SK-N-SH (cell line): ENCODE measurements at regions not wholly inside any gene's neighbourhood (a gene's known extent, or its start where the extent isn't known, plus 50 kb on each side); places are given as distances from the start of the nearest gene placed in this dataset.

Experiments
- CTCF ChIA-PET: fragments of 300-600, 350-600 bp; formaldehyde crosslinking; extraction: SDS; loops from one replicate; lab custom pipeline; 2021; lab: Yijun Ruan, JAX
- POLR2A ChIA-PET: fragments of 350-600 bp; sonication (Branson Sonifier 250); formaldehyde crosslinking; extraction: SDS; loops from one replicate; lab custom pipeline; 2020; ENCODE audit warnings: antibody characterized with exemption, inconsistent platforms; lab: Yijun Ruan, JAX
- DNase-seq: peaks from one replicate; pipeline ENCODE4 v3.0.0; 2012
- H2AFZ ChIP-seq: fragments of 200-600 bp; sonication (generic); 2 replicates; pipeline ENCODE4 v1.8.1; 2016; ENCODE audit warnings: antibody characterized with exemption, mild to moderate bottlenecking, low read depth
- H3F3A ChIP-seq: fragments of 200-600 bp; sonication (generic); replicated peaks from 2 replicates; pipeline ENCODE3; 2016; ENCODE audit warnings: antibody characterized with exemption, mild to moderate bottlenecking; ENCODE audit not compliant: insufficient read depth
- H3K27ac ChIP-seq, 2 experiments: fragments of 200-500 bp in 1 of 2; fragments of 200-600 bp in 1 of 2; sonication (Bioruptor generic) in 1 of 2; sonication (generic), shearing (Covaris generic) in 1 of 2; 2 replicates each; pipeline versions ENCODE4 v1.5.1 to v1.6.1; 2014 to 2016; ENCODE audit warnings: low read depth in 2 of 2, inconsistent platforms in 1 of 2, low read length in 1 of 2, mild to moderate bottlenecking in 1 of 2, mixed read lengths in 1 of 2
- H3K27me3 ChIP-seq: fragments of 200-600 bp; sonication (generic), shearing (Covaris generic); 2 replicates; pipeline ENCODE4 v1.6.1; 2016; ENCODE audit warnings: mixed run types; ENCODE audit not compliant: insufficient read depth
- H3K36me3 ChIP-seq, 2 experiments: fragments of 200-500 bp in 1 of 2; fragments of 200-600 bp in 1 of 2; sonication (Bioruptor generic) in 1 of 2; sonication (generic) in 1 of 2; replicated peaks in 1 of 2; 2 replicates each; pipeline versions ENCODE3 to v1.5.1; 2014 to 2016; ENCODE audit warnings: low read length in 1 of 2, mild to moderate bottlenecking in 1 of 2; ENCODE audit not compliant: insufficient read depth in 2 of 2, control insufficient read depth in 1 of 2
- H3K4me1 ChIP-seq, 2 experiments: fragments of 200-500 bp in 1 of 2; fragments of 200-600 bp in 1 of 2; sonication (Bioruptor generic) in 1 of 2; sonication (generic), shearing (Covaris generic) in 1 of 2; 2 replicates each; pipeline versions ENCODE4 v1.5.1 to v1.6.1; 2014 to 2016; ENCODE audit warnings: low read depth in 1 of 2, low read length in 1 of 2, mixed run types in 1 of 2; ENCODE audit not compliant: insufficient read depth in 2 of 2, control insufficient read depth in 1 of 2
- H3K4me2 ChIP-seq: fragments of 200-600 bp; sonication (generic), shearing (Covaris generic); 2 replicates; pipeline ENCODE4 v1.6.1; 2017; ENCODE audit warnings: mixed run types
- H3K4me3 ChIP-seq, 2 experiments: fragments of 200-500 bp in 1 of 2; fragments of 200-600 bp in 1 of 2; sonication (Bioruptor generic) in 1 of 2; sonication (generic), shearing (Covaris generic) in 1 of 2; 2 replicates each; pipeline versions ENCODE4 v1.5.1 to v1.8.1; 2014 to 2016; ENCODE audit warnings: low read depth in 2 of 2, inconsistent platforms in 1 of 2, low read length in 1 of 2, mild to moderate bottlenecking in 1 of 2, mixed read lengths in 1 of 2, moderate library complexity in 1 of 2
- H3K79me2 ChIP-seq: fragments of 200-600 bp; sonication (generic); 2 replicates; pipeline ENCODE4 v1.8.1; 2017; ENCODE audit warnings: mild to moderate bottlenecking; ENCODE audit not compliant: insufficient read depth
- H3K9ac ChIP-seq: fragments of 200-600 bp; sonication (generic); 2 replicates; pipeline ENCODE4 v1.6.1; 2017; ENCODE audit warnings: mixed run types
- H3K9me2 ChIP-seq: fragments of 200-600 bp; sonication (generic); 2 replicates; pipeline ENCODE4 v1.6.1; 2017; ENCODE audit warnings: mixed run types
- H3K9me3 ChIP-seq: fragments of 200-600 bp; sonication (generic); 2 replicates; pipeline ENCODE4 v1.6.1; 2017; ENCODE audit warnings: mixed run types, mild to moderate bottlenecking, moderate library complexity
- H4K20me1 ChIP-seq: fragments of 200-600 bp; sonication (generic); 2 replicates; pipeline ENCODE4 v1.6.1; 2017; ENCODE audit warnings: mild to moderate bottlenecking, mixed run types; ENCODE audit not compliant: insufficient read depth
- ELF1 ChIP-seq: IDR thresholded peaks from 2 replicates; pipeline ENCODE4 v1.4.0; 2012
- EZH2phosphoT487 ChIP-seq: fragments of 200-600 bp; sonication (generic); IDR thresholded peaks from 2 replicates; pipeline ENCODE4 v1.6.1; 2017; ENCODE audit warnings: low read depth, mixed run types, mild to moderate bottlenecking, antibody characterized with exemption, moderate library complexity, borderline replicate concordance
- FOXJ3 ChIP-seq: sonication (generic); formaldehyde crosslinking; IDR thresholded peaks from 2 replicates; pipeline ENCODE4 v1.5.1; 2020; ENCODE audit warnings: mild to moderate bottlenecking, missing genetic modification reagents
- JUND ChIP-seq: IDR thresholded peaks from 2 replicates; pipeline ENCODE4 v1.4.0; 2012
- MXI1 ChIP-seq: IDR thresholded peaks from 2 replicates; pipeline ENCODE4 v1.6.1; 2012; ENCODE audit warnings: mild to moderate bottlenecking, low read depth, low read length, improper control_type of control experiment
- NFIC ChIP-seq: IDR thresholded peaks from 2 replicates; pipeline ENCODE4 v1.4.0; 2012; ENCODE audit warnings: borderline replicate concordance
- PBX3 ChIP-seq: IDR thresholded peaks from 2 replicates; pipeline ENCODE4; 2012
- POLR2AphosphoS5 ChIP-seq: IDR thresholded peaks from 2 replicates; pipeline ENCODE4 v1.6.1; 2012; ENCODE audit warnings: low read depth, low read length
- RAD21 ChIP-seq: IDR thresholded peaks from 2 replicates; pipeline ENCODE4 v1.6.1; 2012; ENCODE audit warnings: mild to moderate bottlenecking, low read length
- REST ChIP-seq: IDR thresholded peaks from 2 replicates; pipeline ENCODE4 v1.6.1; 2012; ENCODE audit warnings: mild to moderate bottlenecking, low read depth, low read length, moderate library complexity
- TCF12 ChIP-seq: IDR thresholded peaks from 2 replicates; pipeline ENCODE4 v1.4.0; 2012
- TEAD4 ChIP-seq: IDR thresholded peaks from 2 replicates; pipeline ENCODE4 v1.4.0; 2012; ENCODE audit warnings: mild to moderate bottlenecking, borderline replicate concordance; ENCODE audit not compliant: insufficient read depth
- YY1 ChIP-seq: IDR thresholded peaks from 2 replicates; pipeline ENCODE4 v1.4.0; 2012; ENCODE audit warnings: low read depth, mild to moderate bottlenecking
- ZBTB33 ChIP-seq: IDR thresholded peaks from 2 replicates; pipeline ENCODE4 v1.4.0; 2012; ENCODE audit warnings: low read depth, borderline replicate concordance
- WGBS: methylation state at CpG from one replicate; pipeline ENCODE4 v1.1.6; 2017; ENCODE audit warnings: low lambda C conversion rate; 5-methylcytosine and 5-hydroxymethylcytosine counted together
- TF ChIP-seq, protein P1 (sequence below): fragments of 200-600 bp; sonication (generic); IDR thresholded peaks from 2 replicates; pipeline ENCODE4 v1.6.1; 2017; ENCODE audit warnings: antibody characterized with exemption, mild to moderate bottlenecking, moderate library complexity
- TF ChIP-seq, protein P2 (sequence below): IDR thresholded peaks from 2 replicates; pipeline ENCODE4 v1.4.0; 2012; ENCODE audit warnings: low read depth, borderline replicate concordance
- TF ChIP-seq, protein P3 (sequence below): IDR thresholded peaks from 2 replicates; pipeline ENCODE4 v1.4.0; 2012; ENCODE audit warnings: low read depth

GRCh38 chr7:65308300-65308678 is 65.4 kb upstream of the ZNF92 start:
- POLR2A ChIA-PET = no interaction called here
- TF ChIP-seq, protein P1, sequence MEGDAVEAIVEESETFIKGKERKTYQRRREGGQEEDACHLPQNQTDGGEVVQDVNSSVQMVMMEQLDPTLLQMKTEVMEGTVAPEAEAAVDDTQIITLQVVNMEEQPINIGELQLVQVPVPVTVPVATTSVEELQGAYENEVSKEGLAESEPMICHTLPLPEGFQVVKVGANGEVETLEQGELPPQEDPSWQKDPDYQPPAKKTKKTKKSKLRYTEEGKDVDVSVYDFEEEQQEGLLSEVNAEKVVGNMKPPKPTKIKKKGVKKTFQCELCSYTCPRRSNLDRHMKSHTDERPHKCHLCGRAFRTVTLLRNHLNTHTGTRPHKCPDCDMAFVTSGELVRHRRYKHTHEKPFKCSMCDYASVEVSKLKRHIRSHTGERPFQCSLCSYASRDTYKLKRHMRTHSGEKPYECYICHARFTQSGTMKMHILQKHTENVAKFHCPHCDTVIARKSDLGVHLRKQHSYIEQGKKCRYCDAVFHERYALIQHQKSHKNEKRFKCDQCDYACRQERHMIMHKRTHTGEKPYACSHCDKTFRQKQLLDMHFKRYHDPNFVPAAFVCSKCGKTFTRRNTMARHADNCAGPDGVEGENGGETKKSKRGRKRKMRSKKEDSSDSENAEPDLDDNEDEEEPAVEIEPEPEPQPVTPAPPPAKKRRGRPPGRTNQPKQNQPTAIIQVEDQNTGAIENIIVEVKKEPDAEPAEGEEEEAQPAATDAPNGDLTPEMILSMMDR = no peak
- no peak for TF ChIP-seq ZBTB33
- TF ChIP-seq POLR2AphosphoS5 = no peak
- no peak for TF ChIP-seq REST
- no peak for TF ChIP-seq ELF1
- no peak for TF ChIP-seq PBX3
- TF ChIP-seq TCF12 = no peak
- TF ChIP-seq RAD21 = no peak
- TF ChIP-seq TEAD4 = no peak
- TF ChIP-seq, protein P2, sequence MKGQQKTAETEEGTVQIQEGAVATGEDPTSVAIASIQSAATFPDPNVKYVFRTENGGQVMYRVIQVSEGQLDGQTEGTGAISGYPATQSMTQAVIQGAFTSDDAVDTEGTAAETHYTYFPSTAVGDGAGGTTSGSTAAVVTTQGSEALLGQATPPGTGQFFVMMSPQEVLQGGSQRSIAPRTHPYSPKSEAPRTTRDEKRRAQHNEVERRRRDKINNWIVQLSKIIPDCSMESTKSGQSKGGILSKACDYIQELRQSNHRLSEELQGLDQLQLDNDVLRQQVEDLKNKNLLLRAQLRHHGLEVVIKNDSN = no peak
- TF ChIP-seq EZH2phosphoT487 = no peak
- no peak for TF ChIP-seq MXI1
- TF ChIP-seq JUND = no peak
- TF ChIP-seq, protein P3, sequence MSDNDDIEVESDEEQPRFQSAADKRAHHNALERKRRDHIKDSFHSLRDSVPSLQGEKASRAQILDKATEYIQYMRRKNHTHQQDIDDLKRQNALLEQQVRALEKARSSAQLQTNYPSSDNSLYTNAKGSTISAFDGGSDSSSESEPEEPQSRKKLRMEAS = no peak
- TF ChIP-seq NFIC = no peak
- TF ChIP-seq YY1 = no peak
- TF ChIP-seq FOXJ3 (CRISPR knock-in tag) = no peak

More at GRCh38 chr7:65308300-65308678, 65.4 kb upstream of the ZNF92 start:
- DNase-seq = no peak
- H3K4me1 ChIP-seq = peaks cover 0 to 13% of the 10 kb centered on the region in 2 experiments; a peak in 2 of 4 replicates
- no peaks in the 10 kb centered on the region for H4K20me1 ChIP-seq
- H3K79me2 ChIP-seq = no peaks in the 10 kb centered on the region
- no peaks in the 10 kb centered on the region for H3K9me3 ChIP-seq
- H3K4me3 ChIP-seq = no peak overlapping the region
- no peak overlapping the region for H3K4me2 ChIP-seq
- H3K27me3 ChIP-seq = no peaks in the 10 kb centered on the region
- 45% methylated on average over 2 of the region's 2 CpGs for WGBS
- no peak overlapping the region for H3K9ac ChIP-seq
- no peaks in the 10 kb centered on the region for H3F3A ChIP-seq
- no peak overlapping the region for H2AFZ ChIP-seq
- no peaks in the 10 kb centered on the region for H3K36me3 ChIP-seq
- H3K27ac ChIP-seq = no peak overlapping the region
- CTCF ChIA-PET = interaction anchor here (0.6 to 8.4 kb wide), 31 partner anchors 8 to 540 kb away, joined by 3 to 181 read pairs (median 6); no protein-coding TSS in a partner anchor
- H3K9me2 ChIP-seq = no peaks in the 10 kb centered on the region
